DND-41 (cell line): ENCODE measurements at regions not wholly inside any gene's neighbourhood (a gene's known extent, or its start where the extent isn't known, plus 50 kb on each side); places are given as distances from the start of the nearest gene placed in this dataset.

Source experiments
- ATAC-seq: fragments of 200-7000 bp; cut with Tn5 transposase; 3 replicates; pipeline ENCODE4 v1.9.1; 2021; ENCODE audit warnings: low read depth; ENCODE audit not compliant: insufficient read depth
- DNase-seq: peaks from one replicate; pipeline ENCODE4 v3.0.0-alpha.2; 2020
- H2AFZ ChIP-seq: 2 replicates; pipeline ENCODE4 v1.6.0; 2012; ENCODE audit warnings: low read depth, low read length
- H3K27ac ChIP-seq: 2 replicates; pipeline ENCODE4 v1.5.1; 2012; ENCODE audit warnings: low read length, inconsistent platforms
- H3K27me3 ChIP-seq: fragments of 200-600 bp; sonication (generic); 2 replicates; pipeline ENCODE4 v1.6.0; 2012; ENCODE audit warnings: low read length, mild to moderate bottlenecking, inconsistent platforms; ENCODE audit not compliant: insufficient read depth, poor library complexity
- H3K36me3 ChIP-seq: 2 replicates; pipeline ENCODE4 v1.5.1; 2012; ENCODE audit warnings: low read length, inconsistent platforms; ENCODE audit not compliant: insufficient read depth
- H3K4me1 ChIP-seq: 2 replicates; pipeline ENCODE4 v1.5.1; 2012; ENCODE audit warnings: mild to moderate bottlenecking, low read length; ENCODE audit not compliant: insufficient read depth
- H3K4me2 ChIP-seq: 2 replicates; pipeline ENCODE4 v1.6.0; 2012; ENCODE audit warnings: mild to moderate bottlenecking, moderate library complexity, low read length, inconsistent platforms; ENCODE audit not compliant: insufficient read depth
- H3K4me3 ChIP-seq, 2 experiments: fragments of 200-600 bp in 1 of 2; shearing (Covaris generic) in 1 of 2; 2 replicates each; pipeline ENCODE4 v1.5.1; 2012 to 2016; ENCODE audit warnings: inconsistent platforms in 2 of 2, low read length in 2 of 2, mild to moderate bottlenecking in 2 of 2, low read depth in 1 of 2, moderate library complexity in 1 of 2
- H3K79me2 ChIP-seq: 2 replicates; pipeline ENCODE4 v1.6.0; 2012; ENCODE audit warnings: low read length, inconsistent platforms; ENCODE audit not compliant: insufficient read depth
- H3K9ac ChIP-seq: 2 replicates; pipeline ENCODE4 v1.6.0; 2012; ENCODE audit warnings: low read depth, mild to moderate bottlenecking, inconsistent platforms, low read length, moderate library complexity
- H3K9me3 ChIP-seq: 2 replicates; pipeline ENCODE4 v1.5.1; 2012; ENCODE audit warnings: low read length, moderate library complexity, mild to moderate bottlenecking, inconsistent platforms; ENCODE audit not compliant: insufficient read depth, severe bottlenecking
- H4K20me1 ChIP-seq: 2 replicates; pipeline ENCODE4 v1.6.0; 2012; ENCODE audit warnings: low read length; ENCODE audit not compliant: insufficient read depth
- EZH2 ChIP-seq: IDR thresholded peaks from 3 replicates; pipeline ENCODE4 v1.6.1; 2012; ENCODE audit warnings: borderline replicate concordance, low read depth, mild to moderate bottlenecking, moderate library complexity, low read length, inconsistent platforms; ENCODE audit not compliant: severe bottlenecking
- TF ChIP-seq, protein P1 (sequence below): IDR thresholded peaks from 2 replicates; pipeline ENCODE4 v1.5.1; 2012; ENCODE audit warnings: borderline replicate concordance, low read length, moderate library complexity, mild to moderate bottlenecking; ENCODE audit not compliant: poor library complexity, severe bottlenecking; ENCODE audit errors: extremely low read depth

GRCh38 chr18:40338284-40338683 is 1616.8 kb upstream of the PIK3C3 start:
- H4K20me1 ChIP-seq: no peaks in the 10 kb centered on the region
- no peaks in the 10 kb centered on the region for H3K9me3 ChIP-seq
- H3K27ac ChIP-seq: no peak overlapping the region
- TF ChIP-seq, protein P1, sequence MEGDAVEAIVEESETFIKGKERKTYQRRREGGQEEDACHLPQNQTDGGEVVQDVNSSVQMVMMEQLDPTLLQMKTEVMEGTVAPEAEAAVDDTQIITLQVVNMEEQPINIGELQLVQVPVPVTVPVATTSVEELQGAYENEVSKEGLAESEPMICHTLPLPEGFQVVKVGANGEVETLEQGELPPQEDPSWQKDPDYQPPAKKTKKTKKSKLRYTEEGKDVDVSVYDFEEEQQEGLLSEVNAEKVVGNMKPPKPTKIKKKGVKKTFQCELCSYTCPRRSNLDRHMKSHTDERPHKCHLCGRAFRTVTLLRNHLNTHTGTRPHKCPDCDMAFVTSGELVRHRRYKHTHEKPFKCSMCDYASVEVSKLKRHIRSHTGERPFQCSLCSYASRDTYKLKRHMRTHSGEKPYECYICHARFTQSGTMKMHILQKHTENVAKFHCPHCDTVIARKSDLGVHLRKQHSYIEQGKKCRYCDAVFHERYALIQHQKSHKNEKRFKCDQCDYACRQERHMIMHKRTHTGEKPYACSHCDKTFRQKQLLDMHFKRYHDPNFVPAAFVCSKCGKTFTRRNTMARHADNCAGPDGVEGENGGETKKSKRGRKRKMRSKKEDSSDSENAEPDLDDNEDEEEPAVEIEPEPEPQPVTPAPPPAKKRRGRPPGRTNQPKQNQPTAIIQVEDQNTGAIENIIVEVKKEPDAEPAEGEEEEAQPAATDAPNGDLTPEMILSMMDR: no peak
- no peak for TF ChIP-seq EZH2
- no peak overlapping the region for H3K9ac ChIP-seq
- no peaks in the 10 kb centered on the region for H3K27me3 ChIP-seq
- no peak overlapping the region for H2AFZ ChIP-seq
- ATAC-seq (no peak), DNase-seq (no peak)
- no peaks in the 10 kb centered on the region for H3K36me3 ChIP-seq
- no peak overlapping the region for H3K4me3 ChIP-seq
- no peak overlapping the region for H3K4me2 ChIP-seq
- no peaks in the 10 kb centered on the region for H3K79me2 ChIP-seq
- H3K4me1 ChIP-seq: no peaks in the 10 kb centered on the region

DNA sequence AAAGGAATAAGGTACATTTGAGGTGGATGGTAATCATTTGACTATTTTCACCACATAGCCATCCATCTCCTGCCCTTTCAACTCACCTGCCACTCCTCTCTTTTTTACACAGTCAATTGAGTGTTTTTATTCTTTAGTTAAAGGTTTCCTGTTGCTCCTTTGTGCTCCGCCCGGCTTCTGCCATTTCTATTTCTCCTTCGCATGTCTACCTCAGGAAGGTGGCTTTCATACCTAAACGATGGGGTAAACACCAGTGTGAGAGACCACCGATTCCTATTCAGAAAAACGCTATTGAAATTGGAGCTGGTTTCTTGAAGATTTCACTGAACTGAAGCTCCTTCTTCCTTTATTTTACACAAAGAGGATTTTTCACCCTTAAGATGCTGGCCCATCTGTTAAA is 1628.0 kb upstream of the PIK3C3 start:
- DNase-seq (no peak), ATAC-seq (no peak)
- H2AFZ ChIP-seq: no peak overlapping the region
- H3K79me2 ChIP-seq: no peaks in the 10 kb centered on the region
- no peak overlapping the region for H3K9ac ChIP-seq
- H3K4me3 ChIP-seq: no peak overlapping the region
- H3K27me3 ChIP-seq: no peaks in the 10 kb centered on the region
- H3K36me3 ChIP-seq: no peaks in the 10 kb centered on the region
- no peaks in the 10 kb centered on the region for H3K9me3 ChIP-seq
- TF ChIP-seq, protein P1: no peak
- no peak for TF ChIP-seq EZH2
- H3K27ac ChIP-seq: no peak overlapping the region
- no peaks in the 10 kb centered on the region for H3K4me1 ChIP-seq
- H4K20me1 ChIP-seq: no peaks in the 10 kb centered on the region
- no peak overlapping the region for H3K4me2 ChIP-seq

DNA sequence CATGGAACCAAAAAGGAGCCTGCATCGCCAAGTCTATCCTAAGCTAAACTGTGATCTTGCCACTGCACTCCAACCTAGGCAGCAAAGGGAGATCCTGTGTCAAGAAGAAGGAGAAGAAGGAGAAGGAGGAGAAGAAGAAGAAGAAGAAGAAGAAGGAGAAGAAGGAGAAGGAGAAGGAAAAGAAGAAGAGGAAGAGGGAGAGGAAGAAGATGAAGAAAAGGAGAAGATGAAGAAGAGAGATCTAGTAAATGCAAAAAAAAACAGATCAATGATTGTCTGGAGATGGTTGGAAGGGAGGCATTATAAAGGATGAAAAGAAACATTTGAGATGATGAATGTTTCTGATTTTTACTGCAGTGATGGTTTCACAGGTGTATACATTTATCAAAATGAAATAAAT is 1629.0 kb upstream of the PIK3C3 start:
- TF ChIP-seq, protein P1: no peak
- Histone ChIP-seq H3K4me1 (no peaks in the 10 kb centered on the region), H2AFZ (no peak overlapping the region), H3K9me3 (no peaks in the 10 kb centered on the region), H3K27ac (no peak overlapping the region), H3K9ac (no peak overlapping the region), H3K4me2 (no peak overlapping the region), H3K27me3 (no peaks in the 10 kb centered on the region), H4K20me1 (no peaks in the 10 kb centered on the region), H3K4me3 (no peak overlapping the region), H3K36me3 (no peaks in the 10 kb centered on the region), H3K79me2 (no peaks in the 10 kb centered on the region)
- ATAC-seq (no peak), DNase-seq (no peak)

DNA sequence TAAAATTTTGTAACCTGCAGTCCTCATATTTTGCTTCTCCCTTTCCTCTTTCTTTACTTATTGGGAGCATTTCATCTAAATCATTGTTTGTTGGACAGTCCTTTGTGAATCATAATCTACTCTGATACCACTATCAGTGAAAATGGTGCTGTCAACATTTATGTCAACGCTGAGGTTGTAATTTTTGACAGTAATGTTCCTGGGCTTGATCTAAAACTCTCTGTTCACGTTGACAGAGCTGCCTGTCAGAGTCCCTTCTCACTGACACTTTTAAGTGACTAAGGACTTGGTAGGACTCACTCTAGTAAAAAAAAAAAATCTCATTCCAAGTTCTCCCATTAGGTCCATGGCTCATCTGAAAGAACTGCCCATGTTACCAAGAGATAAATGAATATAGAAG is 1640.8 kb upstream of the PIK3C3 start:
- no peaks in the 10 kb centered on the region for H4K20me1 ChIP-seq
- H2AFZ ChIP-seq: no peak overlapping the region
- H3K4me3 ChIP-seq: no peak overlapping the region
- TF ChIP-seq, protein P1: no peak
- no peak for TF ChIP-seq EZH2
- H3K27ac ChIP-seq: no peak overlapping the region
- no peaks in the 10 kb centered on the region for H3K79me2 ChIP-seq
- DNase-seq: no peak
- H3K9ac ChIP-seq: no peak overlapping the region
- no peaks in the 10 kb centered on the region for H3K27me3 ChIP-seq
- H3K9me3 ChIP-seq: no peaks in the 10 kb centered on the region
- ATAC-seq: no peak
- no peak overlapping the region for H3K4me2 ChIP-seq
- no peaks in the 10 kb centered on the region for H3K36me3 ChIP-seq
- H3K4me1 ChIP-seq: no peaks in the 10 kb centered on the region
